ENCODE measurements at regions not wholly inside any gene's neighbourhood (a gene's known extent, or its start where the extent isn't known, plus 50 kb on each side); places are given as distances from the start of the nearest gene placed in this dataset.
A peak's percentile ranks its signal among the peaks of the same experiment; 100 is the strongest.

DNA sequence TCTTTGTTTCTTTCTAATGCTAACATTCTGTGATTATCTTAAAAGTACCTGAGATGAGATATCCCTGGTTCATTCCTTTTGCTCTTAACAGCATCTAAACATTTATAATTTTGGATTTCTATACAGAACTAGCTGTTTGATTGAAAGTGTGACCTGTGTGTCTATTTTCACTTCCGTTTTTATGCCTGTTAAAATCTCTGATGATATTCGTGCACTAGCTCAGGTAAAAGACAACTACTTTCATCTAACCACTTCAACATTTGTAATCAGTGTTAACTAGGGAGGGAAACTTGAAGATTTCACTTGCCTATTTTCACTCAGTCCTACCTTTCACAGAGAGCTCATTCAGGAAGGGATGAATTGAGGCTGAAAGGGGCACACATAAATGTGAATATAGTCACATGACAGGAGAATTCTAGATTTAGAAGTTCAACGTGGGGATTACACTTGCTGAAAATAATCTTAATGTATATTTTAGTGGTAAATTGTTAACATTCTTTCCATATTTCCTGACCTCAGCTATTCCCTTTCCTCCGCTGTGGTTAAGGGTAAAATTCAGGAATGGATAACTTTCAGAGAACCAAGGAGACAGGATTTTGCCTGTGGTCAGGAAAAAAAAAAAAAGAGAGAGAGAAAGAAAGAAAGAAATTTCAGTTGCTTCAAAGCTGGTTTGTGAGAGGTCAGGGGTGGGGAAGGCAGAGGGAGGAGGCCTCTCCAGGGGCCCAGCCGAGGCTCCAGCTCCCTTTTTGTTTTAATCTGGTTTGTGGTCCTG lies 159.8 kb upstream of the TSC22D2 start:
- Histone ChIP-seq H3K9me3 (replicated peaks; ENCODE audit: control insufficient read depth, insufficient read depth, low read depth, low read length) (no peaks in the 10 kb centered on the region), H3K4me2 (ENCODE audit: insufficient read depth, low read length) (no peak overlapping the region), H4K20me1 (replicated peaks; ENCODE audit: control insufficient read depth, insufficient read depth, low read length) (no peaks in the 10 kb centered on the region), H3K79me2 (ENCODE audit: control insufficient read depth, insufficient read depth, low read length) (no peaks in the 10 kb centered on the region), H3K4me3 (no peak overlapping the region), H3K36me3 (ENCODE audit: control insufficient read depth, insufficient read depth, low read length) (no peaks in the 10 kb centered on the region), H3K27ac (ENCODE audit: extremely low read depth, low read depth, low read length) (no peak overlapping the region), H3K9me1 (ENCODE audit: control insufficient read depth, insufficient read depth, low read length) (no peaks in the 10 kb centered on the region), H3K9ac (ENCODE audit: insufficient read depth in 1 of 2, low read depth in 2 of 2, low read length in 2 of 2) (no peak overlapping the region), H3K27me3 (ENCODE audit: control insufficient read depth in 2 of 2, insufficient read depth in 2 of 2, low read length in 2 of 2) (peaks cover 7 to 8% of the 10 kb centered on the region in 2 experiments; a peak in 3 of 5 replicates), H2AFZ (ENCODE audit: low read depth, low read length) (no peak overlapping the region), H3K4me1 (replicated peaks in 1 of 2; ENCODE audit: control insufficient read depth in 2 of 2, insufficient read depth in 2 of 2, low read length in 2 of 2) (peaks cover 0 to 6% of the 10 kb centered on the region in 2 experiments; a peak in 3 of 5 replicates)
- DNase-seq (ENCODE audit: extremely low read depth in 1 of 4, low spot score in 3 of 4), result no peak
- CTCF ChIA-PET (ENCODE audit: low intra/inter-chr PET ratio), result no interaction called here
- intact Hi-C loops (cut with micrococcal nuclease), result no loop called here
- ATAC-seq, result no peak
- no TSS peak for BruUV-seq (replicated peaks)
- 15% methylated on average over 4 of the region's 5 CpGs for WGBS (ENCODE audit: insufficient coverage, low coverage, missing lambda C conversion rate)
- in situ Hi-C loops (cut with MboI), result no loop called here
- no peak for TF ChIP-seq ZNF24 (IDR thresholded peaks at IDR 0.05)
- TF ChIP-seq, protein P1, sequence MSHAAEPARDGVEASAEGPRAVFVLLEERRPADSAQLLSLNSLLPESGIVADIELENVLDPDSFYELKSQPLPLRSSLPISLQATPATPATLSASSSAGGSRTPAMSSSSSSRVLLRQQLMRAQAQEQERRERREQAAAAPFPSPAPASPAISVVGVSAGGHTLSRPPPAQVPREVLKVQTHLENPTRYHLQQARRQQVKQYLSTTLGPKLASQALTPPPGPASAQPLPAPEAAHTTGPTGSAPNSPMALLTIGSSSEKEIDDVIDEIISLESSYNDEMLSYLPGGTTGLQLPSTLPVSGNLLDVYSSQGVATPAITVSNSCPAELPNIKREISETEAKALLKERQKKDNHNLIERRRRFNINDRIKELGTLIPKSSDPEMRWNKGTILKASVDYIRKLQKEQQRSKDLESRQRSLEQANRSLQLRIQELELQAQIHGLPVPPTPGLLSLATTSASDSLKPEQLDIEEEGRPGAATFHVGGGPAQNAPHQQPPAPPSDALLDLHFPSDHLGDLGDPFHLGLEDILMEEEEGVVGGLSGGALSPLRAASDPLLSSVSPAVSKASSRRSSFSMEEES (CRISPR knock-in tag; IDR thresholded peaks at IDR 0.05), result peak; percentile 39; the same call in 1 of the 2 replicates
- FAIRE-seq, result no peak
- POLR2A ChIA-PET, result interaction anchor here (0.7 to 1.1 kb wide), 2 partner anchors 12 to 603 kb away, joined by 3 read pairs; no protein-coding TSS in a partner anchor

DNA sequence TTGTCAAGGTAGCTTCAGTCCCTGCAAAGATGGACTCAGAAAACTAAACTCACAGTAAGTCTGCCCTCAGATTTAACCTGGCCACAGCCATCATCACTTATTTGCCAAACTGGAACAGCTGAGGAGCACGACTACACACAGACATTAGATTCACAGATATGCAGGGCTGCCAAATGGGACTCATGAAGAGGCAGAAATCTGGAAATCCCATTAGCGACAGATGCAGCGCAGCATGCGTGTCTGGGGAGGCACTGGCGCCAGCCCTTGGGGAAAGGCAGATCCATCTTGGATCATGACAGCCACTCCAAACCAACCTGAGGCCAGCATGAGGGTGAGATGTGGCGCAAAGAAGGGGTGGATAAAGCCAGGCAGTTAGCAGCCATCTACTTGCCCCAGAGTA lies 160.7 kb upstream of the TSC22D2 start:
- Histone ChIP-seq H3K79me2 (ENCODE audit: control insufficient read depth, insufficient read depth, low read length) (no peaks in the 10 kb centered on the region), H3K27ac (ENCODE audit: extremely low read depth, low read depth, low read length) (no peak overlapping the region), H3K9me3 (replicated peaks; ENCODE audit: control insufficient read depth, insufficient read depth, low read depth, low read length) (no peaks in the 10 kb centered on the region), H3K9me1 (ENCODE audit: control insufficient read depth, insufficient read depth, low read length) (no peaks in the 10 kb centered on the region), H3K4me3 (no peak overlapping the region), H3K4me1 (replicated peaks in 1 of 2; ENCODE audit: control insufficient read depth in 2 of 2, insufficient read depth in 2 of 2, low read length in 2 of 2) (peaks cover 0 to 6% of the 10 kb centered on the region in 2 experiments; a peak in 3 of 5 replicates), H4K20me1 (replicated peaks; ENCODE audit: control insufficient read depth, insufficient read depth, low read length) (no peaks in the 10 kb centered on the region), H3K9ac (ENCODE audit: insufficient read depth in 1 of 2, low read depth in 2 of 2, low read length in 2 of 2) (no peak overlapping the region), H2AFZ (ENCODE audit: low read depth, low read length) (no peak overlapping the region), H3K27me3 (ENCODE audit: control insufficient read depth in 2 of 2, insufficient read depth in 2 of 2, low read length in 2 of 2) (peaks cover 7 to 8% of the 10 kb centered on the region in 2 experiments; a peak in 3 of 5 replicates), H3K4me2 (ENCODE audit: insufficient read depth, low read length) (no peak overlapping the region), H3K36me3 (ENCODE audit: control insufficient read depth, insufficient read depth, low read length) (no peaks in the 10 kb centered on the region)
- WGBS (ENCODE audit: insufficient coverage, low coverage, missing lambda C conversion rate), result 25% methylated on average over 6 of the region's 6 CpGs
- DNase-seq (ENCODE audit: extremely low read depth in 1 of 4, low spot score in 3 of 4) (no peak), FAIRE-seq (no peak), ATAC-seq (no peak)
- CTCF ChIA-PET (ENCODE audit: low intra/inter-chr PET ratio), result no interaction called here
- in situ Hi-C loops (cut with MboI), result no loop called here
- POLR2A ChIA-PET, result interaction anchor here (1.1 kb wide), 1 partner anchor 13 kb away, joined by 3 read pairs; no protein-coding TSS in a partner anchor
- intact Hi-C loops (cut with micrococcal nuclease), result no loop called here
- BruUV-seq (replicated peaks), result no TSS peak
- TF ChIP-seq BDP1 (IDR thresholded peaks at IDR 0.05; ENCODE audit: insufficient read depth, insufficient read length) (no peak), MED1 (CRISPR knock-in tag; IDR thresholded peaks at IDR 0.05; ENCODE audit: borderline replicate concordance) (no peak), LCOR (CRISPR knock-in tag; IDR thresholded peaks at IDR 0.05) (no peak), MAFG (tag; conservative IDR thresholded peaks at IDR 0.05) (no peak)
- TF ChIP-seq, protein P2, sequence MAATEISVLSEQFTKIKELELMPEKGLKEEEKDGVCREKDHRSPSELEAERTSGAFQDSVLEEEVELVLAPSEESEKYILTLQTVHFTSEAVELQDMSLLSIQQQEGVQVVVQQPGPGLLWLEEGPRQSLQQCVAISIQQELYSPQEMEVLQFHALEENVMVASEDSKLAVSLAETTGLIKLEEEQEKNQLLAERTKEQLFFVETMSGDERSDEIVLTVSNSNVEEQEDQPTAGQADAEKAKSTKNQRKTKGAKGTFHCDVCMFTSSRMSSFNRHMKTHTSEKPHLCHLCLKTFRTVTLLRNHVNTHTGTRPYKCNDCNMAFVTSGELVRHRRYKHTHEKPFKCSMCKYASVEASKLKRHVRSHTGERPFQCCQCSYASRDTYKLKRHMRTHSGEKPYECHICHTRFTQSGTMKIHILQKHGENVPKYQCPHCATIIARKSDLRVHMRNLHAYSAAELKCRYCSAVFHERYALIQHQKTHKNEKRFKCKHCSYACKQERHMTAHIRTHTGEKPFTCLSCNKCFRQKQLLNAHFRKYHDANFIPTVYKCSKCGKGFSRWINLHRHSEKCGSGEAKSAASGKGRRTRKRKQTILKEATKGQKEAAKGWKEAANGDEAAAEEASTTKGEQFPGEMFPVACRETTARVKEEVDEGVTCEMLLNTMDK (IDR thresholded peaks at IDR 0.05; ENCODE audit: borderline replicate concordance, insufficient read depth, low read depth, low read length, poor library complexity, severe bottlenecking), result no peak
- TF ChIP-seq, protein P3, sequence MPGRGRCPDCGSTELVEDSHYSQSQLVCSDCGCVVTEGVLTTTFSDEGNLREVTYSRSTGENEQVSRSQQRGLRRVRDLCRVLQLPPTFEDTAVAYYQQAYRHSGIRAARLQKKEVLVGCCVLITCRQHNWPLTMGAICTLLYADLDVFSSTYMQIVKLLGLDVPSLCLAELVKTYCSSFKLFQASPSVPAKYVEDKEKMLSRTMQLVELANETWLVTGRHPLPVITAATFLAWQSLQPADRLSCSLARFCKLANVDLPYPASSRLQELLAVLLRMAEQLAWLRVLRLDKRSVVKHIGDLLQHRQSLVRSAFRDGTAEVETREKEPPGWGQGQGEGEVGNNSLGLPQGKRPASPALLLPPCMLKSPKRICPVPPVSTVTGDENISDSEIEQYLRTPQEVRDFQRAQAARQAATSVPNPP (IDR thresholded peaks at IDR 0.05; ENCODE audit: borderline replicate concordance, insufficient read depth, insufficient read length), result no peak
